ENCODE measurements at regions not wholly inside any gene's neighbourhood (a gene's known extent, or its start where the extent isn't known, plus 50 kb on each side); places are given as distances from the start of the nearest gene placed in this dataset.
"Not testable (repeated sequence)": the region's sequence is repeated elsewhere in the genome, so short reads cannot be mapped to it uniquely, and the experiment has no call there.

DNA sequence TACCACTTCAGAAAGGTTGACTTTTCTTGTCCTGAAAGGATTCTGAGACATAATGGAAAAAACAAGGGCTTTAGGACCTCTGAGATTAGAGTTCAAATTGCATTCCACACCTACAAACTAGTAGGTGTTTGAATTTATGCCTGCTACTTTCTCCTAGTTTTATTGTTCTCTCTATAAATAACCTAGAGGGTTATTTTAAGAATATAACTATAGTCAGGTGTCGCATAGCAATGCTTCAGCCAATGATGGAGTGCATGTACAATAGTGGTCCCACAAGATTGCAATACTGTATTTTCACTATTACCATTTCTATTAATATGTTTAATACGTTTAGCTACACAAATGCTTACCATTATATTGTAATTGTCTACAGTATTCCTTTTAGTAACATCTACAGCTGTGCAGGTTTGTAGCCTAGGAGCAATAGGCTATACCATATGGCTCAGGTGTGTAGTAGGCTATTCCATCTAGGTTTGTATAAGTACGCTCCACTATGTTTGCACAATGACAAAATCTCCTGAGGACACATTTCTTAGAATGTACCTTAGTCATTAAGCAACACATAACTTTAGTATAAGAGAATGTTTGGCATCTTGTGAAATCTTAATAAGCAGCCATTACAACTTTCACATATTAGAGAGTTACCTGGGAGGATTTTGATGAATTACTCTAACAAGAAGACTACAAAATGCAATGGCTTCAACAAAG lies 1352.5 kb downstream of the ZPLD1 start:
- DNase-seq (ENCODE audit: low spot score), result no peak

DNA sequence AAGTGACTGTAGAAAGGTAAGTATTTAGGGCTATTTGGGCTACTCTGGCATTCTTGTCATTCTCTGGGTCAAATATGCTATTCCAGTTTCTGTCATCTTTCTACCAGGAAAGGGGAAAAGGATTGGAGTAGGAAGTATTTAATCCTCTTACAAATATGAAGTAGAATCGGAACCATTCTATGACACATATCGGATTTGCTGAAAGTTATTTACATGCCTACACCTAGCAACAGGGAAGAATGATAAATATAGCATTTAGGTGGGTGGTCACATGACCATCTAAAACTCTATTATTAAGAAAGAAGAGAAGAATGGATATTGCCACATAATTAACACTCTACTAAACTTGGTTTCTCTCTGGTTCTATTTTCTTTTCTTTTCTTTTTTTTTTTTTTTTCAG lies 1353.1 kb downstream of the ZPLD1 start:
- DNase-seq (ENCODE audit: low spot score), result no peak

DNA sequence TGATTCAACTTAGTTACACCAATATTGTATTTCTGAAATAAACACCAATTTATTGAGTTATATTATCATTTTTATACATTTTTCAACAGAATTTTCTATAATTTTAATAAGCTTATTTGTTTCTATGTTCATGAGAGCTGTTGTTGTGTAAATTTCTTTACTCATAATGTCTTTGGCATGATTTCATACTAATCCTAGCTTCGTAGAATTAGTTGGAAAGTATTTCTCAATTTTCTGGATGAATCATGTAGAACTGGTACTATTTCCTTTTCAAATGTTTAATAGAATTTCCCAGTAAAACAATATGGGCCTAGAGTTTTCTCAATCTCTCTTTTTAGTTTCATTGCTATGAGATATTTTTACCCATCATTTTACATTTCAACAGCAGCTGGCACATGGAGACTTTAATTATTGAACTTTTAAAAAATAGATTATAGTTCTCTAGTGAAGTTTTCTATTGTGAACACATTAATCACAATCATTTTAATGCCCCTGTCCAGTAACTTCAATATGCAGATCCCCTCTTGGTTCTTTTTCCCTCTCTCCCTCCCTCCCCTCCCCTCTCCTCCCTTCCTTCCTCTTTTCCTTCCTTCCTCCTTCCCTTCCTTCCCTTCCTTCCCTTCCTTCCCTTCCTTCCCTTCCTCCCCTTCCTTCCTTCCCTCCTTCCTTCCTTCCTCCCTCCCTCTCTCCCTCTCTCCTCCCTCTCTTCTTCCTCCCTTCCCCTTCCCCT lies 1357.1 kb downstream of the ZPLD1 start:
- no peak for DNase-seq (ENCODE audit: low spot score)

DNA sequence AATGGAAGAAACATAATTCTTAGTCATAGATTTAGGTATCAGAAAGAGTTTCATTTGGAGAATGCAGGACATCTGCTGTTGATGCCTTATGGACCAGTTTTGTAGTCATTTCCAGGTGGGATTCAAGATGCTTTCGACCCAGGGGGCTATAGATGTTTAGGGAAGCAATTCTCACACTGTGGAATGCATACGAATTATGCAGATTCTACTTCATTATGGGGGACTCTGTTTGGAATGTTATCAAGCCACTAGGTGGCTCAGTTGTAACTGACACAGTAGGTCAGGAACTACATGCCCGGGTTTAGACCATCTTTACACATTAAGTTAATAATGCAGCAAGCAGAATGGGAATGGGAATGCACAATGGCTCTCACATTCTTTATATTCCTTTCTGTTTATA lies 1359.8 kb downstream of the ZPLD1 start:
- peak; percentile 16 for DNase-seq (ENCODE audit: low spot score)

DNA sequence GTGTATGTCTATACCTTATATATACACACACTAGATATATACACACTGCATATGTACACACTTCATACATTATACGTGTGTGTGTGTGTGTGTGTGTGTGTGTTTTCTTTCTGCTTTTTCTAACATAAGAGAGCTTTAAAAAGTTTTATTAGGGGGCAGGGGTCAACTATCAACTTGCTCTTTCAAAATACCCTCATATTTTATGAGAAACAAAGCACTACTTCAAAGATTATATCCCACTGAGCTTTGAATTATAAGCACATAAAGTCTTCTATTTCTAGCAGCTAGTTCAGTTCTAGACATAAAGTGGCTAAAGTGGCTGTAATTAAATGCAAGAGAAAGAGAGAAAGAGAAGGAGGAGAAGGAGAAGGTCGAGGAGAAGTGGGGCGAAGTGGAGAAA lies 1361.3 kb downstream of the ZPLD1 start:
- DNase-seq (ENCODE audit: low spot score), result no peak

DNA sequence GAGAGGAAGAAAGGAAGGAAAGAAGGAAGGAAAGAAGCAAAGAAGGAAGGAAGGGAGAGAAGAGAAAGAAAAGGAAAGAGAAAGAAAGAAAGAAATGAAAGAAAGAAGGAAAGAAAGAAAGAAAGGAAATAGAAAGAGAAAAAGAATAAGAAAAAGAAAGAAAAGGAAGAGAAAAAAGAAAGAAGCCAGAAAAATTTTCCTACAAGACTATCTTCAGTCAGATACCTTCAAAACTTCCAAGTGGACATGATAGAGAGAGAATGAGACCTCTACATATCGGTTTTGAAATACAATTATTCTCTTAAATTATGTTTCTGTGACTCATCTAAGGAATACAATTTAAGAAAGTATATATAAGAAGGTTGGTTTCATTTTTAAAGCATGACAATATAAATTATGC lies 1369.0 kb downstream of the ZPLD1 start:
- no peak for DNase-seq (ENCODE audit: low spot score)

DNA sequence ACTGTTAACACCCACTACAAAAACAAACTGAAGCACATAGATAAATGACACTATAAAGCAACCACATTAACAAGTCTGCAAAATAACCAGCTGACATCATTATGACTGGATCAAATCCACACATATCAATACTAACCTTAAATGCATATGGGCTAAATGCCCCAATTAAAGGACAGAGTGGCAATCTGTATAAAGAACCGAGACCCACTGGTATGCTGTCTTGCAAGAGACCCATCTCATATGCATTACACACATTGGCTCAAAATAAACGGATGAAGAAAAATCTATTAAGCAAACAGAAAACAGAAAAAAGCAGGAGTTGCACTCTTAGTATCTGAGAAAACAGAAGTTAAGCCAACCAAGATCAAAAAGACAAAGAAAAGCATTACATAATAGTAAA lies 1375.4 kb downstream of the ZPLD1 start:
- DNase-seq (ENCODE audit: low spot score), result no peak

DNA sequence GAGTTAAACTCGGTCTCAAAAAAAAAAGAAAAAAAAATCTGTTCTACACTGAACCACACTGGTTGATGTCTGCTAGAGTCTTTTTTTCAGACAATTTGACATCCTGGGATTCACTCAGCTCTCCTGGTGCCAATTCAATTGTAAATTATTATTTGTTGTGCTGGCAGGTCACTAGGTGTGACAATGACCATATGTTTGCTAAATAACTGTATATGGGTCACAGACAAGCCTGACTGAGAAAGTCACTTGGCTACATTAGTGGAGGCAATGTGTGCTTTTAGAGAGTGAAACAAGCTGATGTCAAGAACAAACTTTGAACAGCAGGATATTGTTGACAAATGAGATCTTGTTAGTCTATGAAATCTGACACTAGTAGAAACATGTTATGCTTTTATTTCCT lies 1379.1 kb downstream of the ZPLD1 start:
- DNase-seq (ENCODE audit: low spot score), result peak; percentile 5

DNA sequence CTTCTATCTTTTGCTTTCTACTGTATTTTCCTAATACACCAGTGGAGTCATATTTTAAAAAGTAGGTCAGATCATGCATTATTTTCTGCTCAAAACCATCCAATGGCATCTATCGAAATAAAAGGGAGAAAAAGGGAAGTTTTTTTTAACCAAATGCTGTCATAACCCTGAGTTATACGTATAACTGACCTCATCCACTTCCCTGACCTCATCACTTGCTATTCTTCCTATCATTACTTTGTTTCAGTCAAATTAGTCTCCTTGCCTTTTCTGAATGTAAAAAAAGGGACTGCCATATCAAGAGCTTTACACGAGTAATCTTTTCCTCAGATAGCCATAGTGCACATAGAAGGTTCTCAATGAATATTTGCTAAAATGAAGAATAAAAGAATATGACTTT lies 1383.6 kb downstream of the ZPLD1 start:
- DNase-seq (ENCODE audit: low spot score), result no peak

DNA sequence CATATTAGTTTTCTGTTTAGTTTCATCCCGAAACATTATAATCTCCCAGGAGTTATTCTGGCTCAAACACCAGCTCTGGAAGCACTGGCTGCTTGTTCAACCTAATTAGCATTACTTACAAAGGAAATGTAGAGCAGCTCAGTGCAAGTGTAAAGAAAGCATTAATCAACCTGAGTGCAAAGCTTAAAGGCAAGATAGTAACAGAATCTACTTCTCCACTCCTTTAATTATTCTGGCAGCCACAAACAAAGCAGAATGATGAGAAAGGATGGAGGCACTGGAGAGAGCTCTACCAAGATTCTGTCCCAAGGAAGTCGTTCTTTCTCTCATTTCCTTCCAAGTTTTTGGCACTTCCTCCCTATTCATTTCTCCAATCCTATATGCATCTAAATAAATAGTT lies 1384.0 kb downstream of the ZPLD1 start:
- no peak for DNase-seq (ENCODE audit: low spot score)

DNA sequence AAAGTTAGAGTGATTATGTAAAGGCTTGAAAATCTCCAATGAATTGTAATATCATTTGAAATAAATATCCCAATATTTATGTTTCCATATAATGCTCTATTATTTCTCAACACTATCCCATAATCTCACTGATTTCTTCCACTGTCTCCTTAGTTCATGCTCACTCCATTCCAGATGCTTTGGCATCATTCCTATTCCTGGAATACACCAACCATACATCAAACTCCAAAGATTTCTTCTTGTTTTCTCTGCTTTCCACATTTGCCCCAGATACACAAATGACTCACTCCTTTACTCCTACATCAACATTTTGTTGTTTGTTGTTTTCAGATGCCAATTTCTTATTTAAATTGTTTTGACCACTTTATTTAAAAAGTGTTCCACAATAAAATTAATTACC lies 1390.8 kb downstream of the ZPLD1 start:
- no peak for DNase-seq (ENCODE audit: low spot score)

DNA sequence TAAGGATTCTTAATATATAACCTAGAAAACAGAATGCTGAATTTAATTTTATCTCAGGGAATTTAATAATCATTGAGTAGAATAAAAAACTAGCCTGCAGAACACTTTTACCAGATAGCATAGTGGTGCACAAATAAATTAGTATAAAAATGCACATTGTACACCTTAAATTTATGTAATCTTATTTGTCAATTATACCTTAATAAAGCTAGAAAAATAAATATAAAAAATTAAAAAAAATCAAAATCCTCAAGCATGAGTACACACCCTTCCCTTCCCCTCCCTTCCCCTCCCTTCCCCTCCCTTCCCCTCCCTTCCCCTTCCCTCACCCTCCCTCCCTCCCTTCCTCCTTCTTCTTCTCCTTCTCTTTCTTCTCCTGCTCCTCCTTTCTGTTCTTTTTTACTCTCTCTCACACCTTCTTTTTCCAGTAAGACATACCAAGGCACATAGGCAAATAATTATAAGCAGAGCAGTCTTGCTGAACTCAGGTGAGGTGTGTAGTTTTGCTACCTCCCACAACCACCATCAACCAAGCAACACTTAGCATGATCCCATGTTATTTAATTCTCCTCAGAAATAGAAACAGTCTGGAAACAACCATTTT lies 1395.0 kb downstream of the ZPLD1 start:
- no peak for DNase-seq (ENCODE audit: low spot score)

DNA sequence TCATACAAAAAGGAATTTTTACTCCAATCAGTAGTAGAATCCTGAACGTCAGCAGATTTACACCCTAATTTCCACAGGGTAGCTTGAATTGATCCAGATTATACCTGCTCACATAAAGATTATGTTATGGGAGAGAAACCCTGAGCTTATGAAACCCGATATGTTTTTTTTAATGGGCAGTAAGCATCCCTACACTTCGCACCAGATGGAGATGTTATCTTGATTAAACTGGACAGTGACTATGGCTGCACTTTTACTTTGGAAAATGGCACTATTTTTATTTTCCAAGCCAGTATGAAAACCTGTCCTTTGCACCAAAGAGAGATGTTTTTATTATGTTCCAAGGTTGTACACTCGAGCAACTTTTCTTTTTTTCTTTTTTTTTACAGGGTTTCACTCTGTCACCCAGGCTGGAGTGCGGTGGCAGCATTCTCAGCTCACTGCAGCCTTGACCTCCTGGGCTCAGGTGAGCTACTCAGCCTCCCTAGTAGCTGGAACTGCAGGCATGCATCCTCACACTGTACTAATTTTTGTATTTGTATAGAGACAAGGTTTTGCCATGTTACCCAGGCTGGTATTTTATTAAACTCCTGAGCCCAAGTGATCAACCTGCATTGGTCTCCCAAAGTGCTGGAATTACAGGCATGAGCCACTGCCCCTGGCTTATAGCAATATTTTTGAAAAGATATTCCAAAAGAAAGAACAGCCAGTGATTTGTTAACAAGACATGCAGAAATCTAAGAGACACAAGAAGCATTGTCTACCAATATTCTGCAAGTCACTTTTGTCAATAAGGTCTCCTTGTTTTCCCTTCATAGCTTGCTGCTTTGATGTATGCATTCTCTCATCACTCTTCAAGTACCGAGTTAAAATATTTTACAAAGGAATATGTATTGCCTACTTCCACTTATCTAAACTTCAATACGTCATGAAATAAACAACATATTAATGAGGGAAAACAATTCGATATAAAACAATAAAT lies 1412.6 kb downstream of the ZPLD1 start:
- DNase-seq (ENCODE audit: low spot score), result no peak

DNA sequence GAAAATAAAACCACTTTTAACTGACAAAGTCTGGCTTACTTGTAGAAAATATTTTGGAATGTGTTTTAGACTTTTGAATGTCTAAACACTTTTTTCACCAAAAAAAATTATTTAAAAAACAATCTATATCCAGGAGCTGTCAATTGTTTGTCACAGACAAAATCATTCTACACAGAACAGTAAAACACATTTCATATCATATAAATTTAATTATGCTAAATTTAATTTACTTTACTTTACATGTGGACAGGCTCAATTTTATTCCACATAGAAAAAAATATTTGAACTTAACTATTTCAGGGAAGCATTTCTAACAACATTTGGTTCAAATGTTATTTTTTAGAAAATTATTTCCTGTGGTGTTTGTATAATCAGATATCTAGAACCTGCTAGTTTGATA lies 1417.0 kb downstream of the ZPLD1 start:
- no peak for DNase-seq (ENCODE audit: low spot score)

DNA sequence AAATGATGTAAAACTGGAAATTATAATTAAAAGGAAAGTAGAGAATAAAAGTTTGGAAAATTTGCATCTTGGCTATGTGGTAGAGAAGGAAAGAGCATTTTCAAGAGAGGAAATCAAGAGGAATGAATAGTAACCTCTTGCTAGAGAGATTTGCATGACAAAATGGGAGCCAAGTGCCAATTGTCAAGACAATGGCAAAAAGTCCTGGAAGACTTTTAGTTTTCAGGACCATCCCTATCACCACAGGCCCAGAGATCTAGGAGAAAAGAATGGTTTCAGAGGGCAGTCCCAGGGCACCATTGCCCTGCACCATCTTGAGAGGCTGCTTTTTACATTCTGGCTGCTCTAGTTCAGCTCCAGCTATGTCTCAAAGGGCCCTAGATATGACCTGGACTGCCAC lies 1427.6 kb downstream of the ZPLD1 start:
- no peak for DNase-seq (ENCODE audit: low spot score)

DNA sequence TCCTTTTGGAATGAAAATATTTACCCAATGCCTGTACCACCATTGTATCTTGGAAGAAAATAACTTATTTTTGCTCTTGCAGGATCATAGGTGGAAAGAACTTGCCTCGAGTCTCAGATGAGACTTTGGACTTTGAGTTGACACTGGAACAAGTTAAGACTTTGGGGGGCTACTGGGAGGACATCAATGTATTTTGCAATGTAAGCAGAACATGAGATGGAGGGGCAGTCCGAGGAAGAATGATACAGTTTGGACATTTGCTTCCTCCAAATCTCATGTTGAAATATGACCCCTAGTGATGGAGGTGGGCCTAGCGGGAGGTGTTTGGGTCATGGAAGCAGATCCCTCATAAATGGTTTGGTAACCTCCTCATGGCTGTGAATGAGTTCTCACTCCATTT lies 1428.6 kb downstream of the ZPLD1 start:
- no peak for DNase-seq (ENCODE audit: low spot score)

DNA sequence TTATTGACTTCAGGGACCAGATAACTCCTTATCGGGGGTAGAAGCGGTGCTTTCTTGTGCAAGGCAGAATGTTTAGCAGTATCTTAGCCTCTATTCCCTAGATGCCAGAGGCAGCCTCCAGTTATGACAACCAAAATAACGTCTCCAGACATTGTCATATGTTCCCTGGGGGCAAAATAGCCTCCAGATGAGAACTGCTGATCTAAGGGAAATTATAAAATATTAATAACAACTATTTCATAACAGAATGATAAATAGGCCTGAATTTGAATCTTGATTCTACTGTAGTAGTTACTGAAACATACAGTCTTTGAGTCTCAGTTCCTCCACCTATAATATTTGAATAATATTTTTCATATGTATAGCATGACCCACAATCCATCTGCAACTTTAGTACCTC lies 1431.3 kb downstream of the ZPLD1 start:
- no peak for DNase-seq (ENCODE audit: low spot score)

DNA sequence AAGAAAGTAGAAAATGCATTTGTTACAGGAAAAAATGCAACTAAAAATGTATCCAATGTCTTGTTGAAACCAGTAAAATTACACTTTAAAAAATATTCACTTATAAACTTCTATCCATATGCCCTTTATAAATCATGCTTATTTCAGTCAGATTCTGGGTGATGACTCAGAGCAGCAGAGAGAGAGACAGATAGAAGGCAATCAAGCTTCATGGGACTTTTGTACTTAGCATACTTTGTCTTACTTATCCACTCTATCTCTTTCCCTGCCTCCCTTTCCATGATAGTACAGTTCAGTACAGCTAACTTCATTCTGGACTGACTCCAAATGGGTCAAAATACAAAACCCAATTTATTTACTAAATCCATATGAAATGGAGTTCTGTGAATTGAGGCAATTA lies 1438.2 kb downstream of the ZPLD1 start:
- DNase-seq (ENCODE audit: low spot score), result no peak

DNA sequence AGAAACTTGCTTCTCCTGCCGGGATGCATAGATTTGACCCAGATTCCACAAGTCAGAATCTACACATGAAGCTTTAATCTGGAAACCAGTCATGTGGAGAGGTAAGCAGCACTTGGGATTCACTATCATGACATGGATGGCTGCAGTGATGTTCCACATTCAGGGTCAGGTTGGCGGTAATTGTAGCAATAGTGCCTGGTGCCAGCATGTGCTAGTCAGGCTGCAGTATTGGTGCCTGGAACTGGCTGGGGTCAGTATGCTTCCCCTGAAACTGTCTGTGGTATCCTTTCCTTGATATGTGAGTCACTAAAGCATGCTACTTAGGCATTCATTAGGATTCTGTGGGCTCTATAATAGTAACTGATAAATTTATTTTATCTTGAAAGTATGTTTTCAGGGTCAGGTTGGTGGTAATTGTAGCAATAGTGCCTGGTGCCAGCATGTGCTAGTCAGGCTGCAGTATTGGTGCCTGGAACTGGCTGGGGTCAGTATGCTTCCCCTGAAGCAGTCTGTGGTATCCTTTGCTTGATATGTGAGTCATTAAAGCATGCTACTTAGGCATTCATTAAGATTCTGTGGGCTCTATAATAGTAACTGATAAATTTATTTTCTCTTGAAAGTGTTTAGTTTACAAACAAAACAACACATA lies 1439.2 kb downstream of the ZPLD1 start:
- no peak for DNase-seq (ENCODE audit: low spot score)

DNA sequence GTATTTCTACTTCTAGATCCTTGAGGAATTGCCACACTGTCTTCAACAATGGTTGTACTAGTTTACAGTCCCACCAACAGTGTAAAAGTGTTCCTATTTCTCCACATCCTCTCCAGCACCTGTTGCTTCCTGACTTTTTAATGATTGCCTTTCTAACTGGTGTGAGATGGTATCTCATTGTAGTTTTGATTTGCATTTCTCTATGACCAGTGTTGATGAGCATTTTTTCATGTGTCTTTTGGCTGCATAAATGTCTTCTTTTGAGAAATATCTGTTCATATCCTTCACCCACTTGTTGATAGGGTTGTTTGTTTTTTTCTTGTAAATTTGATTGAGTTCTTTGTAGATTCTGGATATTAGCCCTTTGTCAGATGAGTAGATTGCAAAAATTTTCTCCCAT lies 1447.0 kb downstream of the ZPLD1 start:
- DNase-seq (ENCODE audit: low spot score), result not testable (repeated sequence)

DNA sequence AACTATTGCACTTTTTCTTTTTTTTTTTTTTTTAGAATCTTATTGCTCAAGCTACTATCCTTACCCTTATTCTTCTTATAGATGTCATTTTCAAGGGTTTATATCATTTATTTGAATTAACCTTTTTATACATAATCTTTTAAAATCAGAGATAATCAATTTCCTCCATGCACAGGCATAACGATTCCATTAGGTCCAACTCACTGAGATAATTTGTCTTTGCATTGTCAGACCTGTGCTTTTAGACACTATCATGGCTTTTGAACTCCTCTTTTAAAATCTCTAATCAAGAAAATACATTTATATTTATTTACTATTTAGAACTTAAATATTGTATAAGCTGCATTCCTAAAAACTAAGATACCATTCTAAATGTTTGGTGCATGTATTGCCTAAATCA lies 1454.9 kb downstream of the ZPLD1 start:
- no peak for DNase-seq (ENCODE audit: low spot score)

All from HuH-7 (cell line).